ENCODE measurements at regions not wholly inside any gene's neighbourhood (a gene's known extent, or its start where the extent isn't known, plus 50 kb on each side); places are given as distances from the start of the nearest gene placed in this dataset.

DNA sequence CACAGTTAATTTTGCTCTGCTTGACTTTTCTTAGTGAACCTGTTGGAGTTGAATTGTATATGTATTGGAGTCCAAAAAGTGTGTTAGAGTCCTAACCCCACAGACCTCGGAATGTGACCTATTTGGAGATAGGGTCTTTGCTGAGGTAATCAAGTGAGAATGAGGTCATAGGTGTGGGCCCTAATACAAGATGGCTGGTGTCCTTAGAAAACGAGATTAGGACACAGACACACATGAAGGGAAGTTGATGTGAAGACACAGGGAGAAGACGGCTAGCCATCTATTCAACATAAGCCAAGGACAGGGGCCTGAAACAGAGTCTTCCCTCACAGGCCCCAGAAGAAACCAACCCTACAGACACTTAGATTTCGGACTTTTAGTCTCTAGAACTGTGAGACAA lies 260.6 kb upstream of the NEBL start:
- no peak overlapping the region for H3K4me3 ChIP-seq (ENCODE audit: low read depth, low read length)
- TF ChIP-seq CTCF (IDR thresholded peaks at IDR 0.05; ENCODE audit: low read depth, low read length): no peak

- no peak overlapping the region for H3K4me3 ChIP-seq (ENCODE audit: low read depth, low read length)
- TF ChIP-seq CTCF (IDR thresholded peaks at IDR 0.05; ENCODE audit: low read depth, low read length): no peak
These were observed 253.1 kb upstream of the NEBL start for GRCh38 chr10:21150166-21150565.

- no peak for TF ChIP-seq CTCF (IDR thresholded peaks at IDR 0.05; ENCODE audit: low read depth, low read length)
- no peak overlapping the region for H3K4me3 ChIP-seq (ENCODE audit: low read depth, low read length)
These were observed 249.3 kb upstream of the NEBL start for GRCh38 chr10:21146436-21146789.

- no peak for TF ChIP-seq CTCF (IDR thresholded peaks at IDR 0.05; ENCODE audit: low read depth, low read length)
These were observed 248.8 kb upstream of the NEBL start for GRCh38 chr10:21145751-21146435.

GRCh38 chr10:21144047-21144446 lies 246.9 kb upstream of the NEBL start:
- no peak overlapping the region for H3K4me3 ChIP-seq (ENCODE audit: low read depth, low read length)
- no peak for TF ChIP-seq CTCF (IDR thresholded peaks at IDR 0.05; ENCODE audit: low read depth, low read length)

More at GRCh38 chr10:21145751-21146435, 248.8 kb upstream of the NEBL start:
- no peak overlapping the region for H3K4me3 ChIP-seq (ENCODE audit: low read depth, low read length)

DNA sequence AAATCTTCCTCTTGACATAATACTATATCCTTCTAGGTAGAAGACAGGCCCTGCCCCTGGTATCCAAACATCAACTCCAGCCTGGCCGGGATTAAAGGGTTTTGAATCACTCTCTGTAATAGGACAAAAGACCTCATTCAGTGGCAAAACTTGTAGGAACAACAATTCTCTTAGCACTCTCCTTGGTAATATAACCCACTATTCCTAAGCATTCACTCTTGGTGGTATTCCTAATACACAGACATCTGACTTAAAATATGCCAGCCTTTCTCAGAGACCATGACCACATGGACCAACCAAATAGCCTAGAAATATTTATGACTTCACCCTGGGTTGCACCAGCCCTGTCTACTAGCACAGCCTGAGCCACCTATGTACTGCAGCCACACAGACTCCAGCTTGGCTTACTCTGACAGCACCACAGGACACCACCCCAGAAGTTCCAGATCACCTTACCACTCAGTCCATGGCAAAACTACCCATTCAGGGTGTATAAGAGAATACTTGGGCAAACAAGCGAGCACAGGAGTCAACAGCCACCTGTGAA lies 244.9 kb upstream of the NEBL start:
- no peak overlapping the region for H3K4me3 ChIP-seq (ENCODE audit: low read depth, low read length)
- no peak for TF ChIP-seq CTCF (IDR thresholded peaks at IDR 0.05; ENCODE audit: low read depth, low read length)

DNA sequence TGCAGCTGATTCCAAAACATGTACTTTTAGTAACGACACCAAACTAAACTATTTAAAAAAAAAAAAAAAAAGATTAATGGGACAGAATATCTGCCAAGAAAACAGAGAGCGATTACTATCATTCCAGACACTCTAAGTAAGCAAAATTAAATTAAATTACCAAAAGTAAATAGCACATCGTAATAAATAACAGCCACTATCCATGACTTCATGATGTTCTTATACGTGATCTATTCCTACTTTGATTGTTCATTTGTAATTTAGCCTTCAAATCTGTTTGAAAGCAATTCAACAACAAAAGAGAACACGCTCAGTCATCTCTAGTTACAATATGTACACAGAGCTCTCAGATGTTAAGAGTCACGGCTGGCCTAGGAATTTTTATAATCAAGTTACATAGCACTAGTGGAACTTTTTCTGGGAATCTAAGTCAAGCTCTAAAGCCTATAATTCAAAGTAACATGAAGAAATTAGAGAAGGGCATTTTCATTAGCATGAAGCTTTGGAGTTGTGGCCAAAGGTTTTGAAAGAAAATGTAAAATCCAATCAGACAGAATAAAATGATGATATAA lies 241.7 kb upstream of the NEBL start:
- TF ChIP-seq CTCF (IDR thresholded peaks at IDR 0.05; ENCODE audit: low read depth, low read length): no peak
- H3K4me3 ChIP-seq (ENCODE audit: low read depth, low read length): no peak overlapping the region

All from WI38 (cell line).